Tibial nerve (tissue), 3 donors: ENCODE measurements at regions not wholly inside any gene's neighbourhood (a gene's known extent, or its start where the extent isn't known, plus 50 kb on each side); places are given as distances from the start of the nearest gene placed in this dataset.

Experiments
- CTCF ChIP-seq, 5 experiments: fragments of 200-600 bp in 3 of 5; fragments of 450-650 bp in 2 of 5; sonication (generic) in 3 of 5; IDR thresholded peaks; one replicate each; pipeline ENCODE4 v1.5.1; 2016 to 2019; ENCODE audit warnings: antibody characterized with exemption in 5 of 5, mild to moderate bottlenecking in 3 of 5, moderate library complexity in 2 of 5
- POLR2A ChIP-seq, 2 donors: fragments of 450-650 bp; IDR thresholded peaks; one replicate each; pipeline ENCODE4 v1.6.1; 2017; ENCODE audit warnings: antibody characterized with exemption in 2 of 2, mild to moderate bottlenecking in 2 of 2, moderate library complexity in 2 of 2

GRCh38 chr14:104503691-104504090 lies 75.9 kb upstream of the C14orf180 start:
- TF ChIP-seq CTCF (IDR thresholded peaks at IDR 0.05) (no peak), POLR2A (IDR thresholded peaks at IDR 0.05) (no peak)
